HCT116 (cell line): ENCODE measurements at regions not wholly inside any gene's neighbourhood (a gene's known extent, or its start where the extent isn't known, plus 50 kb on each side); places are given as distances from the start of the nearest gene placed in this dataset.
"Not testable (repeated sequence)": the region's sequence is repeated elsewhere in the genome, so short reads cannot be mapped to it uniquely, and the experiment has no call there.

ENCODE experiments used
- CEBPB ChIP-seq: IDR thresholded peaks from 2 replicates; pipeline ENCODE4 v1.6.1; 2012; ENCODE audit warnings: low read depth
- CTCF ChIP-seq, 3 experiments: fragments of 200-600 bp in 1 of 3; sonication (generic) in 1 of 3; IDR thresholded peaks in 2 of 3; conservative IDR thresholded peaks in 1 of 3; 2 replicates each; pipeline ENCODE4 v1.5.1; 2012 to 2017; ENCODE audit warnings: low read depth in 2 of 3, low read length in 2 of 3, antibody characterized with exemption in 1 of 3, borderline replicate concordance in 1 of 3, control low read depth in 1 of 3, mild to moderate bottlenecking in 1 of 3, mixed read lengths in 1 of 3, mixed run types in 1 of 3, moderate library complexity in 1 of 3; ENCODE audit not compliant: insufficient read depth in 1 of 3
- EZH2 ChIP-seq: fragments of 200-600 bp; sonication (generic); IDR thresholded peaks from 2 replicates; pipeline ENCODE4 v1.6.1; 2017; ENCODE audit warnings: antibody characterized with exemption, mixed run types
- JUND ChIP-seq: IDR thresholded peaks from 2 replicates; pipeline ENCODE4 v1.6.1; 2012
- POLR2AphosphoS5 ChIP-seq: IDR thresholded peaks from 2 replicates; pipeline ENCODE4 v1.6.1; 2011; ENCODE audit warnings: mild to moderate bottlenecking, low read depth, low read length, moderate library complexity
- SRF ChIP-seq: IDR thresholded peaks from 2 replicates; pipeline ENCODE4 v1.6.1; 2012; ENCODE audit warnings: low read depth

DNA sequence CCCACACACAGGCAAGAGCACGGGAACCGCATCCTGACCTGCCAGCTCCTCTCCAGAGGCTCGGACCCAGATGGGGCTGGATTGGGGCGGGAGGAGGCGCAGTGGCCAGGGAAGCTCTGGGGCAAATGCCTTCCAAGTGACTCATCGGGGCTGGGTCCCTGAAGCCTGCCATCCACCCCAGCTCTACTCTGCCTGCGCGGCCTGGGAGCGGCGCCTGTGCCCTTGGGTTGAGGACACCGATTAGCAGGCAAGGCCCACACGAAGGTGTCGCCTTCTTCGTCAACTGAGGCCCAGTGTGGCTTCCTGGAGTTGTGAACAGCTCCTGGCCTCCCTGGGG, 4380.3 kb upstream of the TPTE start:
- not testable (repeated sequence) for TF ChIP-seq SRF; CTCF (IDR thresholded peaks at IDR 0.05 in 2 of 3, conservative IDR thresholded peaks at IDR 0.05 in 1 of 3; ENCODE audit: borderline replicate concordance in 1 of 3, insufficient read depth in 1 of 3, low read depth in 2 of 3, low read length in 2 of 3); JUND; POLR2AphosphoS5; EZH2; CEBPB
